HUES48 (cell line): ENCODE measurements at regions not wholly inside any gene's neighbourhood (a gene's known extent, or its start where the extent isn't known, plus 50 kb on each side); places are given as distances from the start of the nearest gene placed in this dataset.

ENCODE experiments used
- H3K27ac ChIP-seq: one replicate; pipeline ENCODE4 v1.7.0; 2013; ENCODE audit warnings: low read depth, low read length, inconsistent platforms
- H3K27me3 ChIP-seq: 2 replicates; pipeline ENCODE4 v1.6.1; 2013; ENCODE audit warnings: mild to moderate bottlenecking, low read length; ENCODE audit not compliant: control insufficient read depth, insufficient read depth
- H3K36me3 ChIP-seq: 2 replicates; pipeline ENCODE4 v1.6.1; 2013; ENCODE audit warnings: low read length; ENCODE audit not compliant: control insufficient read depth, insufficient read depth
- H3K4me1 ChIP-seq: 2 replicates; pipeline ENCODE4 v1.6.1; 2013; ENCODE audit warnings: mild to moderate bottlenecking, low read length; ENCODE audit not compliant: control insufficient read depth, insufficient read depth
- H3K4me3 ChIP-seq: 2 replicates; pipeline ENCODE4 v1.5.1; 2013; ENCODE audit warnings: mild to moderate bottlenecking, low read depth, low read length
- H3K9ac ChIP-seq: 2 replicates; pipeline ENCODE4 v1.6.1; 2013; ENCODE audit warnings: mild to moderate bottlenecking, low read depth, low read length, moderate library complexity
- H3K9me3 ChIP-seq: 2 replicates; pipeline ENCODE4 v1.6.1; 2013; ENCODE audit warnings: low read length; ENCODE audit not compliant: control insufficient read depth, insufficient read depth

DNA sequence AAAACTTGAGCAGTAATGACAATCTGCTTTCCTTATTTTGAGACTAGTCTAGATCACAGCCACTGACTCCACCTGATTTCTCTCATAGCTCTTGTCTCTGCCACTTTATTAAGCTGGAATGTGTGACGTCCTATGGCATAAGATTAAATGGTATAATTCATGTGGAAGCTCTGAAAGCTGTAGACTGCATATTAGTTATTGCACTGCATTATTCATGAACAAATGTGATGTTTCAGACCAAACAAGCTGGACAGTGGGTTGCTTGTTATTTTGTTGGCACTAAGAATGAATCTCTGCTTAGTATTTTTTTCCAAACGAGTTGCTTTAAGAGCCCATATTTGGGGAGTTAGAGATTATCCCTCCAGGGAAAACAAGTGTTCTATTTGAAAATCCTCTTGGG is 1218.5 kb downstream of the SUCLG1 start:
- Histone ChIP-seq H3K4me1 (no peaks in the 10 kb centered on the region), H3K9ac (no peak overlapping the region), H3K36me3 (no peaks in the 10 kb centered on the region), H3K27ac (no peak overlapping the region), H3K9me3 (peaks cover 4% of the 10 kb centered on the region; the same call in 1 of the 2 replicates), H3K27me3 (no peaks in the 10 kb centered on the region), H3K4me3 (no peak overlapping the region)

DNA sequence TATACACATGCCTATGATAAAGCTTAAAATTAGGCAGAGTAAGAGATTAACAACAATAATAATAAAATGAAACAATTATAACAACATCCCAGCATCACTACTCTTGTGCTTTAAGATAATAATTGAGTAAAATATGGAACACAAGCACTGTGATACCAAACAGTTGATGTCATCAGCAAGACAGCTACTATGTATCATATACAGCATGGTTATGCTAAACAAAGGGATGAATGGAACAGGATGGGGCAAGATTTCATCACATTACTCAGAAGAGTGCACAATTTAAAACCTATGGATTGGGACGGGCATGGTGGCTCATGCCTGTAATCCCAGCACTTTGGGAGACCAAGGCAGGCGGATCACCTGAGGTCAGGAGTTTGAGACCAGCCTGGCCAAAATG is 1221.0 kb downstream of the SUCLG1 start:
- H3K9ac ChIP-seq = no peak overlapping the region
- H3K36me3 ChIP-seq = no peaks in the 10 kb centered on the region
- no peaks in the 10 kb centered on the region for H3K9me3 ChIP-seq
- no peak overlapping the region for H3K27ac ChIP-seq
- no peaks in the 10 kb centered on the region for H3K27me3 ChIP-seq
- H3K4me1 ChIP-seq = peaks cover 6% of the 10 kb centered on the region; the same call in 1 of the 2 replicates
- no peak overlapping the region for H3K4me3 ChIP-seq

GRCh38 chr2:83234246-83234645 is 1224.8 kb downstream of the SUCLG1 start:
- Histone ChIP-seq H3K9me3 (no peaks in the 10 kb centered on the region), H3K27ac (no peak overlapping the region), H3K27me3 (no peaks in the 10 kb centered on the region), H3K4me1 (peaks cover 6% of the 10 kb centered on the region; the same call in 1 of the 2 replicates), H3K9ac (no peak overlapping the region), H3K4me3 (no peak overlapping the region), H3K36me3 (no peaks in the 10 kb centered on the region)

DNA sequence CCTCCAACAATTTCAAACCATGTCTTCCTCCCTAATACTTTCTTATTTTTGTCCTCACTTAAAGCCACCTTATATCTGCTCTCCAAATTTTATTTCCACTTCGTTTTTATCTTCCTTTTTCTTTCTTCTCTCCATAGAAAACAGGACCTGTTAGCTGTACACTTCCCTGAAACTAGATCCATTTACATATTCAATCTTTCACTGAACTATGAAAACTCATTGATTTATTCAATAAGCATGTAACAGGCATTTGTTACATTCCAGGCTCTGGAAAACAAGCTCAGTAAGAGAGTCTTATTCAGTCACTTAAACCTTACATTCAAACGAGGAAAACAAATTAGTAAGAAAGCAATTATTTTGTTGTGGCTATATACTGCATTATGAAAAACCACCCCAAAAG is 1225.3 kb downstream of the SUCLG1 start:
- Histone ChIP-seq H3K4me1 (peaks cover 6% of the 10 kb centered on the region; the same call in 1 of the 2 replicates), H3K9ac (no peak overlapping the region), H3K27me3 (no peaks in the 10 kb centered on the region), H3K27ac (no peak overlapping the region), H3K9me3 (no peaks in the 10 kb centered on the region), H3K36me3 (no peaks in the 10 kb centered on the region), H3K4me3 (no peak overlapping the region)

GRCh38 chr2:83233326-83233725 is 1225.8 kb downstream of the SUCLG1 start:
- Histone ChIP-seq H3K36me3 (no peaks in the 10 kb centered on the region), H3K27ac (no peak overlapping the region)

DNA sequence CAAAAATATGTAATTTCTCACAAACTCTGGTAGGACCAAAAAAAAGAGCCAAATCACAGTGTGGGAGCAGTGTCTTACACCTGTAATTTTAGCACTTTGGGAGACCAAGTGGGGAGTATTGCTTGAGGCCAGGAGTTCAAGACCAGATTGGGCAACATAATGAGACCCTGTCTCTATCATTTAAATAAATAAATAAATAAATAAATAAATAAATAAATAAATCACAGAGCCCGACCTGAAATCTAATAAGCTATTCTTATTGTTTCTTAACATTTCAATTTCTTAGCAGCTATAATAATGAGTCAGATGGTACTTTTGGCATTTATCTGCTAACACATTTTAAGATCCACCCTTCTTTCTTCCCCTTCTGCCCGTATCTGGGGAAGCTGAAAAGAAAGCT is 1229.6 kb downstream of the SUCLG1 start:
- no peaks in the 10 kb centered on the region for H3K9me3 ChIP-seq
- no peak overlapping the region for H3K27ac ChIP-seq
- no peaks in the 10 kb centered on the region for H3K36me3 ChIP-seq
- H3K9ac ChIP-seq = no peak overlapping the region
- peaks cover 4% of the 10 kb centered on the region; the same call in 1 of the 2 replicates for H3K4me1 ChIP-seq
- no peaks in the 10 kb centered on the region for H3K27me3 ChIP-seq
- no peak overlapping the region for H3K4me3 ChIP-seq

More at GRCh38 chr2:83233326-83233725, 1225.8 kb downstream of the SUCLG1 start:
- H3K9me3 ChIP-seq = no peaks in the 10 kb centered on the region
- H3K4me1 ChIP-seq = peaks cover 6% of the 10 kb centered on the region; the same call in 1 of the 2 replicates
- no peak overlapping the region for H3K9ac ChIP-seq
- no peaks in the 10 kb centered on the region for H3K27me3 ChIP-seq
- H3K4me3 ChIP-seq = no peak overlapping the region

DNA sequence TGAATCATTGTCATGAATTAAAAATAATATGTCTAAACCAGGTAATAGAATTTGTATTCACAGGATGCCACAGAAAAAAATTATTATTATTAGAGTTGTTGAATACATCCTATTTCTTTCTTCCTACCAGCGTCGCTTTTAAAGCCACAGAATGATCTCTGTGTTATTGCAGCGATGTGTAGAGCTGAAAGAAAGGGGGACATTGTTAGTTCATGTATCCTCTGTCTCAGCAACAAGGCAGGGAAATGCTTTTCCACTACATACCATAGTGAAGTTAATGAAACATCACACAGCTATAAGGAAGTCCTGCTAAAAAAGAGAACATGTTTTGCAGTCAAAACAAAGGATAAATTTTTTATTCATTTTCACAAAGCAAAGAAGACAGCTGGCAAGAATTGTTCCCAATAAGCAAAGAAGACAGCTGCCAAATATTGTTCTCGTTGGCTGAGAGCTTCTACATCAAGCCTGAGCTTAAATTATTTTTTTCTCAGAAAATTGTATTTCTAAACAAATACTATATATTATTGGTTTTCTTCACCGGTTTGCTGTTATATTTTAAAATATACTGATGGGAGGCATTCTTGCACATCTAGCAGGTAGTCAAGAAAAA is 1234.4 kb downstream of the SUCLG1 start:
- H3K4me1 ChIP-seq = no peaks in the 10 kb centered on the region
- no peaks in the 10 kb centered on the region for H3K9me3 ChIP-seq
- H3K27me3 ChIP-seq = no peaks in the 10 kb centered on the region
- no peaks in the 10 kb centered on the region for H3K36me3 ChIP-seq
- no peak overlapping the region for H3K27ac ChIP-seq
- H3K9ac ChIP-seq = no peak overlapping the region
- no peak overlapping the region for H3K4me3 ChIP-seq

- H3K36me3 ChIP-seq = no peaks in the 10 kb centered on the region
- H3K9me3 ChIP-seq = no peaks in the 10 kb centered on the region
- no peak overlapping the region for H3K4me3 ChIP-seq
- no peaks in the 10 kb centered on the region for H3K27me3 ChIP-seq
- H3K27ac ChIP-seq = no peak overlapping the region
- no peaks in the 10 kb centered on the region for H3K4me1 ChIP-seq
- no peak overlapping the region for H3K9ac ChIP-seq
Observed at GRCh38 chr2:83221258-83221657, 1237.8 kb downstream of the SUCLG1 start.

GRCh38 chr2:83217854-83218253 is 1241.2 kb downstream of the SUCLG1 start:
- Histone ChIP-seq H3K4me1 (no peaks in the 10 kb centered on the region), H3K9me3 (no peaks in the 10 kb centered on the region), H3K27me3 (no peaks in the 10 kb centered on the region), H3K9ac (no peak overlapping the region), H3K27ac (no peak overlapping the region), H3K4me3 (no peak overlapping the region), H3K36me3 (no peaks in the 10 kb centered on the region)

GRCh38 chr2:83196225-83196624 is 1262.9 kb downstream of the SUCLG1 start:
- Histone ChIP-seq H3K36me3 (no peaks in the 10 kb centered on the region), H3K9ac (no peak overlapping the region), H3K9me3 (no peaks in the 10 kb centered on the region), H3K4me3 (no peak overlapping the region), H3K27me3 (no peaks in the 10 kb centered on the region), H3K27ac (no peak overlapping the region), H3K4me1 (peaks cover 4% of the 10 kb centered on the region; the same call in 1 of the 2 replicates)

DNA sequence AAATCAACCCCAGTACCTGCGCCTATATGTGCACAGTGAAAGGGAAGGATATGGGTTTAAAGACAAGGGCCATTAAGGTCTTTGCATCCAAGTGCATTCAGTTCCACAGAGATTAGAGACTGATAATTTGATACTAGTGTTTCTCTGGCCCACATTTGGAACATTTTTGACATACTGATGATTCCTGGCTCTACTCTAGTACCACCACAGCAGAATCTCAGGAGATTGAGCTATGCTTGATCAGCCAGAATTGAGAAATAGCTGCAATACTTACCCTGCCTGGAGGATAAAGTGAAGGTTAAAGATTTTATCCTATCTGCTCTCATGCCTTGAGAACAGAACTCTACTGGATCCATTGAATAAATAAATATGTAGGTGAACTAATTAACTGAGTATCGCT is 1267.8 kb downstream of the SUCLG1 start:
- Histone ChIP-seq H3K36me3 (no peaks in the 10 kb centered on the region), H3K4me1 (no peaks in the 10 kb centered on the region), H3K4me3 (no peak overlapping the region), H3K27me3 (no peaks in the 10 kb centered on the region), H3K9me3 (no peaks in the 10 kb centered on the region), H3K9ac (no peak overlapping the region), H3K27ac (no peak overlapping the region)
